ENCODE measurements at regions not wholly inside any gene's neighbourhood (a gene's known extent, or its start where the extent isn't known, plus 50 kb on each side); places are given as distances from the start of the nearest gene placed in this dataset.
"Not testable (repeated sequence)": the region's sequence is repeated elsewhere in the genome, so short reads cannot be mapped to it uniquely, and the experiment has no call there.

GRCh38 chr18:30800800-30801199, 241.7 kb downstream of the DSC3 start:
- POLR2A ChIA-PET: no interaction called here
- Mint-ChIP-seq H3K4me1 (no peaks in the 10 kb centered on the region), H3K9me3 (peaks cover 2% of the 10 kb centered on the region), H3K27ac (no peak overlapping the region), H3K4me3 (no peak overlapping the region), H3K36me3 (ENCODE audit: low read depth) (no peaks in the 10 kb centered on the region), H3K27me3 (no peaks in the 10 kb centered on the region)
- CTCF ChIA-PET: no interaction called here
- no peak for DNase-seq

DNA sequence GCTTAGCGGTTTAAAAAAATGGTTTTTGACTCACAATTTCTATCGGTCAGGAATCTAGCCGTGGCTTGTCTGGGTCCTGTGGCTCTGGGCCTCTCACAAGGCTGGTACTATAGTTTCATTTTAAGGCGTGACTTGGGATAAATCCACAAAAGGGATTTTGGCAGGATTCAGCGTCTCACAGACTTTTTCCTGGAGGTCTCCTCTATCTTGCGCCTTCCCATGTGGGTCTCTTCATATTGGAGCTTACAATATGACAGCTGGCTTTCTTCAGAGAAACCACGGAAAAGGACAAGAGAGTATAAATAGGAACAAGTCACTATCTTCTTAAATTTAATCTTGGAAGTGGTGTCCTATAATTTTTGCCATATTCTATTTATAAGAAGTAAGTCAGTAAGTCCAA, 250.5 kb downstream of the DSC3 start:
- H3K36me3 Mint-ChIP-seq (ENCODE audit: low read depth): no peaks in the 10 kb centered on the region
- CTCF ChIA-PET: no interaction called here
- DNase-seq: no peak
- no peak overlapping the region for H3K27ac Mint-ChIP-seq
- POLR2A ChIA-PET: no interaction called here
- H3K27me3 Mint-ChIP-seq: no peaks in the 10 kb centered on the region
- H3K9me3 Mint-ChIP-seq: peaks cover 28% of the 10 kb centered on the region
- no peaks in the 10 kb centered on the region for H3K4me1 Mint-ChIP-seq
- no peak overlapping the region for H3K4me3 Mint-ChIP-seq

DNA sequence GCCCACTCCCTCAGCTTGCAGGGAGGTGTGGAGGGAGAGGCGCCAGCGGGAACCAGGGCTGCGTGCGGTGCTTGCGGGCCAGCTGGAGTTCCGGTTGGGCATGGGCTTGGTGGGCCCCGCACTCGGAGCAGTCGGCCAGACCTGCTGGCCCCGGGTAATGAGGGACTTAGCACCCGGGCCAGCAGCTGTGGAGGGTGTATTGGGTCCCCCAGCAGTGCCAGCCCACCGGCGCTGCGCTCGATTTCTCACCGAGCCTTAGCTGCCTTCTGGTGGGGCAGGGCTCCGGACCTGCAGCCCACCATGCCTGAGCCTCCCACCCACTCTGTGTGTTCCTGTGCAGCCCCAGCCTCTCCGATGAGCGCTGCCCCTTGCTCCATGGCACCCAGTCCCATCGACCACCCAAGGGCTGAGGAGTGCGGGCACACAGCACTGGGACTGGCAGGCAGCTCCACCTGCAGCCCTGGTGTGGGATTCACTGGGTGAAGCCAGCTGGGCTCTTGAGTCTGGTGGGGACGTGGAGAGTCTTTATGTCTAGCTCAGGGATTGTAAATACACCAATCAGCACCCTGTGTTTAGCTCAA, 254.0 kb downstream of the DSC3 start:
- H3K27ac Mint-ChIP-seq, H3K27me3 Mint-ChIP-seq, CTCF ChIA-PET: not testable (repeated sequence)

DNA sequence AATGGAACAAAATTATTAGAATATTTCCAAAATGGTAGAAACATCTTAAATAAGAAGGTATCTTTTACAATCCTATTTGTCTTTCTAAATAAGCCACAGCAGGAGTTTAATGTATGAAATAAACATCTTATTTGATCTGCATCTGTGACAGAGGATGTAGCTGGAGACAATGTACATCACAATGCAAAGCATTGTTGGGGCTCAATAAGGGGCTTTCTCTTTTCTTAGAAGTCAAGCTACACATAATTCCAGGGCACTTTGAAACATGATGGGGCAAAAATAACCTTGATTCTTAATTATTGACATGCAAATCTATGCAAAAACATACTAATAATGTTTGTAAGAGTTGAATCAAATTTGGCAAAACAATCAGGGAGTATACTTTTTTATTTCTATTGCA, 255.1 kb downstream of the DSC3 start:
- DNase-seq: no peak
- no peak overlapping the region for H3K4me3 Mint-ChIP-seq
- H3K27me3 Mint-ChIP-seq: no peaks in the 10 kb centered on the region
- H3K36me3 Mint-ChIP-seq (ENCODE audit: low read depth): no peaks in the 10 kb centered on the region
- H3K9me3 Mint-ChIP-seq: peaks cover 23% of the 10 kb centered on the region
- no peak overlapping the region for H3K27ac Mint-ChIP-seq
- POLR2A ChIA-PET: no interaction called here
- H3K4me1 Mint-ChIP-seq: no peaks in the 10 kb centered on the region
- CTCF ChIA-PET: no interaction called here

More for the DNA sequence above, 254.0 kb downstream of the DSC3 start:
- H3K36me3 Mint-ChIP-seq (ENCODE audit: low read depth); DNase-seq; H3K4me3 Mint-ChIP-seq; POLR2A ChIA-PET; H3K4me1 Mint-ChIP-seq: not testable (repeated sequence)
- peaks cover 26% of the 10 kb centered on the region for H3K9me3 Mint-ChIP-seq

DNA sequence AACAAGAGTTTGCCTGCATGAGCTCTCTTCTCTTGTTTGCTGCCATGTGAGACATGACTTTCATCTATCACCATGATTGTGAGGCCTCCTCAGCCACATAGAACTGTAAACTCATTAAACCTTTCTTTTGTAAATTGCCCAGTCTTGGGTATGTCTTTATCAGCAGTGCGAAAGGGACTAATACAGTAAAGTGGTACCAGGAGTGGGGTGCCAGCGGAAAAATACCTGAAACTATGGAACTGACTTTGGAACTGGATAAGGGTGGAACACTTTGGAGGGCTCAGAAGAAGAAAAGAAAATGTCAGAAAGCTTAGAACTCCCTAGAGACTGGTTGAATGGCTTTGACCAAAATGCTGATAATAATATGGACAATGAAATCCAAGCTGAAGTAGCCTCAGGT, 260.9 kb downstream of the DSC3 start:
- Mint-ChIP-seq H3K27me3 (no peaks in the 10 kb centered on the region), H3K36me3 (ENCODE audit: low read depth) (no peaks in the 10 kb centered on the region), H3K4me1 (no peaks in the 10 kb centered on the region), H3K9me3 (peaks cover 11% of the 10 kb centered on the region), H3K27ac (no peak overlapping the region), H3K4me3 (no peak overlapping the region)
- POLR2A ChIA-PET: no interaction called here
- DNase-seq: no peak
- CTCF ChIA-PET: no interaction called here

- Mint-ChIP-seq H3K27me3 (no peaks in the 10 kb centered on the region), H3K27ac (no peak overlapping the region), H3K4me3 (no peak overlapping the region), H3K4me1 (no peaks in the 10 kb centered on the region), H3K36me3 (ENCODE audit: low read depth) (no peaks in the 10 kb centered on the region), H3K9me3 (peaks cover 5% of the 10 kb centered on the region)
- CTCF ChIA-PET: no interaction called here
- no peak for DNase-seq
- POLR2A ChIA-PET: no interaction called here
These were observed 266.9 kb downstream of the DSC3 start for GRCh38 chr18:30775629-30776028.

GRCh38 chr18:30772170-30772569, 270.4 kb downstream of the DSC3 start:
- H3K27ac Mint-ChIP-seq; POLR2A ChIA-PET; H3K9me3 Mint-ChIP-seq; H3K4me3 Mint-ChIP-seq; CTCF ChIA-PET; H3K4me1 Mint-ChIP-seq; DNase-seq; H3K36me3 Mint-ChIP-seq (ENCODE audit: low read depth); H3K27me3 Mint-ChIP-seq: not testable (repeated sequence)

DNA sequence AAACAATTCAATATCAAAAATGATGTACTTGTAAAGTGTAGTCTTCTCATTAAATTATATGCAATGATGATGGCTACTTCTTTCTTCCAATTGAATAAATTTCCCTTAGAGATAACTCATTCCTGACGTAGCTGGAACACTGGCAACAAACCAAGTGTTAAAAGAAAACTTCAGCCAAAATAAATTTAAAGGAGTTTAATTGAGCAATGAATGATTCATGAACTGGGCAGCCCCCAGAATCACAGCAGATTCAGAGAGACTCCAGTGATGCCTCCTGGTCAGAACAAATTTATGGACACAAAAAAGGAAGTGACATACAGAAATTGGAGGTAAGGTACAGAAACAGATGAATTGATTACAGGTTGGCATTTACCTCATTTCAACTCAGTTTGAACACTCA, 276.5 kb downstream of the DSC3 start:
- ChIA-PET POLR2A (no interaction called here), CTCF (no interaction called here)
- no peaks in the 10 kb centered on the region for H3K27me3 Mint-ChIP-seq

GRCh38 chr18:30765247-30765646, 277.3 kb downstream of the DSC3 start:
- no peaks in the 10 kb centered on the region for H3K36me3 Mint-ChIP-seq (ENCODE audit: low read depth)
- H3K4me1 Mint-ChIP-seq: no peaks in the 10 kb centered on the region
- ChIA-PET CTCF (no interaction called here), POLR2A (no interaction called here)
- no peak overlapping the region for H3K27ac Mint-ChIP-seq
- no peaks in the 10 kb centered on the region for H3K27me3 Mint-ChIP-seq
- peaks cover 9% of the 10 kb centered on the region for H3K9me3 Mint-ChIP-seq
- no peak for DNase-seq
- no peak overlapping the region for H3K4me3 Mint-ChIP-seq

More for the DNA sequence above, 276.5 kb downstream of the DSC3 start:
- Mint-ChIP-seq H3K36me3 (ENCODE audit: low read depth) (no peaks in the 10 kb centered on the region), H3K9me3 (peaks cover 9% of the 10 kb centered on the region), H3K4me1 (no peaks in the 10 kb centered on the region), H3K27ac (no peak overlapping the region), H3K4me3 (no peak overlapping the region)
- no peak for DNase-seq

DNA sequence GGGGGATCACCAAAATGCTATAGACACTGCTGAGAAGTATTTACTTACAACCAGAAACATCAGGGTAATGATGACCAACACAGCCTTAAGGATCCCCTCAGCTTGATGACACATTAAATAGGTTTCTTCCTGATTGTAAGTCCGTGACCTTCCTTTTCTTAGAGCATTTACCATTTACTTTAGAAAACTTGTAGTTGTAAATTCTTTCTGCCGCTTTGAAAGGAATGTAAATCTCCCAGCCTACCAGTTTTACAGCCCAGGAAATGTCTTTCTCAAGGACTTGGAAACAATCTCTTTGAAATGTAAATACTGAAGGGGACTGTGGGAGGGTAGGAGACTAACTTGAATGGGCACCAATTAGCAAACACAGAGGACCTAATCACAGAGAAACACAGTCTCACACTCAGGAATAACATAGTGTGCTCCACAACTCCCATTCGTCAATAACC, 278.6 kb downstream of the DSC3 start:
- CTCF ChIA-PET: no interaction called here
- H3K4me3 Mint-ChIP-seq: no peak overlapping the region
- H3K27me3 Mint-ChIP-seq: no peaks in the 10 kb centered on the region
- H3K36me3 Mint-ChIP-seq (ENCODE audit: low read depth): no peaks in the 10 kb centered on the region
- no peaks in the 10 kb centered on the region for H3K4me1 Mint-ChIP-seq
- H3K27ac Mint-ChIP-seq: no peak overlapping the region
- POLR2A ChIA-PET: no interaction called here
- no peak for DNase-seq
- peaks cover 8% of the 10 kb centered on the region for H3K9me3 Mint-ChIP-seq

DNA sequence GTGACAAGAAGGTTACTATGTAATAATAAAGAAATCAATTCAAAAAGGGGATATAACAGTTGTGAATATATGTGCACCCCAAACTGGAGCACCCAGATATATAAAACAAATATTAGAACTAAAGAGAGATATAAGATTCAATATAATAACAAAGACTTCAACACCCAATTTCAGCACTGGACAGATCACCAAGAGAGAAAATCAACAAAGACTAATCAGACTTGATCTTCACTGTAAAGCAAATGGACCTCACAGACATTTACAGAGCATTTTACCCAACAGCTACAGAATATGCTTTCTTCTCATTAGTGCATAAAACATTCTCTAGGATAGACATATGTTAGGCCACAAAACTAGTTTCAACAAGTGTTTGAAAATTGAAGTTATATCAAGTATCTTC, 287.7 kb downstream of the DSC3 start:
- peaks cover 8% of the 10 kb centered on the region for H3K9me3 Mint-ChIP-seq
- no peaks in the 10 kb centered on the region for H3K4me1 Mint-ChIP-seq
- POLR2A ChIA-PET: no interaction called here
- no peak overlapping the region for H3K4me3 Mint-ChIP-seq
- H3K27ac Mint-ChIP-seq: no peak overlapping the region
- H3K36me3 Mint-ChIP-seq (ENCODE audit: low read depth): no peaks in the 10 kb centered on the region
- DNase-seq: no peak
- CTCF ChIA-PET: no interaction called here
- H3K27me3 Mint-ChIP-seq: no peaks in the 10 kb centered on the region

DNA sequence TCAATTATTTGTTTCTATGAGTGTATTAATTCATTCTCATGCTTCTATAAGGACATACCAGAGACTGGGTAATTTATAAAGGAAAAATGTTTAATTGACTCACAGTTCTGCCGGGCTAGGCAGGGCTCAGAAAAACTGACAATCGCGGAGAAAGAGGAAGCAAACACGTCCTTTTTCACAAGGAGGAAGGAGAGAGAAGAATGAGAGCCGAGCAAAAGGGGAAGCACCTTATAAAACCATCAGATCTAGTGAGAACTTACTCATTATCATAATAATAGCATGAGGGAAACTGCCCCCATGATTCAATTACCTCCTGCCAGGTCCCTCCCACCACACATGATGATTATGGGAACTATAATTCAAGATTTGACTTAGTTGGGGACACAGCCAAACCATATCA, 294.0 kb downstream of the DSC3 start:
- no peaks in the 10 kb centered on the region for H3K36me3 Mint-ChIP-seq (ENCODE audit: low read depth)
- no peaks in the 10 kb centered on the region for H3K27me3 Mint-ChIP-seq
- no peak for DNase-seq
- H3K4me1 Mint-ChIP-seq: no peaks in the 10 kb centered on the region
- ChIA-PET CTCF (no interaction called here), POLR2A (no interaction called here)
- peaks cover 8% of the 10 kb centered on the region for H3K9me3 Mint-ChIP-seq
- no peak overlapping the region for H3K4me3 Mint-ChIP-seq
- H3K27ac Mint-ChIP-seq: no peak overlapping the region

GRCh38 chr18:30746224-30746623, 296.3 kb downstream of the DSC3 start:
- Mint-ChIP-seq H3K27me3 (no peaks in the 10 kb centered on the region), H3K27ac (no peak overlapping the region), H3K9me3 (peaks cover 4% of the 10 kb centered on the region), H3K36me3 (ENCODE audit: low read depth) (no peaks in the 10 kb centered on the region), H3K4me1 (no peaks in the 10 kb centered on the region), H3K4me3 (no peak overlapping the region)
- DNase-seq: no peak
- ChIA-PET POLR2A (no interaction called here), CTCF (no interaction called here)

DNA sequence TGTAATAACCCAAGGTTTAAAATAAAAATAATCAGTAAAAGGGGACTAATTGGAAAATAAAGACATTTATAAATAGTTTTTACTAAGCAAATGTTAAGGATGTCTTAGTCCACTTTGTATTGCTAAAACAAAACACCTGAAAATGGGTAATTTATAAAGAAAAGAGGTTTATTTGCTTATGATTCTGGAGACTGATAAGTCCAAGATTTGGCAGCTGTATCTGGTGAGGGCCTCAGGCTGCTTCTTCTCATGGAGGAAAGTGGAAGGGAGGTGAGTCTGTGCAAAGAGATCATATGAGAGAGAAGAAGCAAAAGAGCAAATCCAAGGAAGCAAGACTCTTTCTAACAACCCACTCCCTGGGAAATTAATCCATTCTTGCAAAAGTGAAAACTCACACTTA, 299.5 kb downstream of the DSC3 start:
- H3K9me3 Mint-ChIP-seq: peaks cover 2% of the 10 kb centered on the region
- H3K4me1 Mint-ChIP-seq: no peaks in the 10 kb centered on the region
- POLR2A ChIA-PET: no interaction called here
- H3K4me3 Mint-ChIP-seq: no peak overlapping the region
- H3K36me3 Mint-ChIP-seq (ENCODE audit: low read depth): no peaks in the 10 kb centered on the region
- no peaks in the 10 kb centered on the region for H3K27me3 Mint-ChIP-seq
- H3K27ac Mint-ChIP-seq: no peak overlapping the region
- DNase-seq: no peak
- CTCF ChIA-PET: no interaction called here

GRCh38 chr18:30730915-30731314, 311.6 kb downstream of the DSC3 start:
- no peak overlapping the region for H3K4me3 Mint-ChIP-seq
- H3K27me3 Mint-ChIP-seq: no peaks in the 10 kb centered on the region
- peaks cover 20% of the 10 kb centered on the region for H3K9me3 Mint-ChIP-seq
- ChIA-PET CTCF (interaction anchor here (0.6 kb wide), 1 partner anchor 254 kb away, joined by 6 read pairs; no protein-coding TSS in a partner anchor), POLR2A (no interaction called here)
- H3K4me1 Mint-ChIP-seq: no peaks in the 10 kb centered on the region
- DNase-seq: no peak
- no peaks in the 10 kb centered on the region for H3K36me3 Mint-ChIP-seq (ENCODE audit: low read depth)
- no peak overlapping the region for H3K27ac Mint-ChIP-seq
